Smooth muscle cell (in vitro differentiated cells): ENCODE measurements at regions not wholly inside any gene's neighbourhood (a gene's known extent, or its start where the extent isn't known, plus 50 kb on each side); places are given as distances from the start of the nearest gene placed in this dataset.

Experiments
- DNase-seq: peaks from one replicate; lab custom pipeline; 2025; ENCODE audit not compliant: unreplicated experiment; lab: John Stamatoyannopoulos, UW
- H2AFZ ChIP-seq: fragments of 200-600 bp; sonication (generic); 2 replicates; pipeline ENCODE4 v1.6.0; 2016; ENCODE audit warnings: antibody characterized with exemption, low read depth, mild to moderate bottlenecking
- H3F3A ChIP-seq: fragments of 200-600 bp; sonication (generic); 2 replicates; pipeline ENCODE4 v1.6.0; 2017; ENCODE audit warnings: antibody characterized with exemption, low read depth
- H3K27ac ChIP-seq: fragments of 200-600 bp; sonication (generic); 2 replicates; pipeline ENCODE4 v1.5.1; 2016; ENCODE audit warnings: low read depth, mild to moderate bottlenecking
- H3K27me3 ChIP-seq: fragments of 200-600 bp; sonication (generic); 2 replicates; pipeline ENCODE4 v1.6.1; 2016; ENCODE audit warnings: low read depth, mild to moderate bottlenecking
- H3K36me3 ChIP-seq: fragments of 200-600 bp; sonication (generic); 2 replicates; pipeline ENCODE4 v1.5.1; 2016; ENCODE audit warnings: low read depth
- H3K4me1 ChIP-seq: fragments of 200-600 bp; sonication (generic); 2 replicates; pipeline ENCODE4 v1.5.1; 2016; ENCODE audit warnings: low read depth
- H3K4me2 ChIP-seq: fragments of 200-600 bp; sonication (generic); 2 replicates; pipeline ENCODE4 v1.6.0; 2016; ENCODE audit warnings: mild to moderate bottlenecking
- H3K4me3 ChIP-seq: fragments of 200-600 bp; sonication (generic); 2 replicates; pipeline ENCODE4 v1.5.1; 2016; ENCODE audit warnings: mild to moderate bottlenecking
- H3K79me2 ChIP-seq: fragments of 200-600 bp; sonication (generic); 2 replicates; pipeline ENCODE4 v1.6.0; 2016; ENCODE audit warnings: low read depth, mild to moderate bottlenecking
- H3K9ac ChIP-seq: fragments of 200-600 bp; sonication (generic); 2 replicates; pipeline ENCODE4 v1.6.0; 2016; ENCODE audit warnings: low read depth
- H3K9me3 ChIP-seq: fragments of 200-600 bp; sonication (generic); replicated peaks from 2 replicates; pipeline ENCODE4 v1.5.1; 2016; ENCODE audit warnings: low read depth
- H4K20me1 ChIP-seq: fragments of 200-600 bp; sonication (generic); 2 replicates; pipeline ENCODE4 v1.6.0; 2016; ENCODE audit warnings: low read depth
- CTCF ChIP-seq: fragments of 200-600 bp; sonication (generic); IDR thresholded peaks from 2 replicates; pipeline ENCODE4 v1.5.1; 2017; ENCODE audit warnings: borderline replicate concordance, mild to moderate bottlenecking, antibody characterized with exemption; ENCODE audit not compliant: insufficient read depth, poor library complexity, severe bottlenecking
- WGBS: methylation state at CpG from one replicate; pipeline ENCODE4 v1.1.7; 2016; ENCODE audit warnings: low lambda C conversion rate; 5-methylcytosine and 5-hydroxymethylcytosine counted together

DNA sequence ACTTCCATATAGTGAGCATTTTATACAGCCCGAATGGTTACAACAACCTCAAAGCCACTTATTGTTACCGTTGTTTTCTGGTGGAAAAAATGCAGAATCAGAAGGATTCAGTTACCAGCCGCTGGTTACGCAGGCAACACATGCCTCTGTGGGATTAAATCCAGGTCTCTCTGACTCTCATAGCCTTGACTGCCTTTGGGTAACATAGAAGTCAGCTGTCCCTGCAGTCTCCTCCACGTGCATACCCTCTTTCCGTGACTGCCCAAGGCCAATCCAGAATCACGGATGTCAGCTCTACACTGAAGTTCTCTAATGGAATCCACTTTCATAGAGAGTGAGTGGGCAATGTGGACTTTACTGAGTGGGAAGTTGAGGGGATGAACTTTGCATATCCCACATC lies 189.5 kb upstream of the DNAJC19 start:
- no peaks in the 10 kb centered on the region for H3F3A ChIP-seq
- H4K20me1 ChIP-seq: no peaks in the 10 kb centered on the region
- no peak overlapping the region for H3K27ac ChIP-seq
- H3K79me2 ChIP-seq: no peaks in the 10 kb centered on the region
- no peak for DNase-seq
- no peak overlapping the region for H3K4me2 ChIP-seq
- no peak for TF ChIP-seq CTCF
- no peaks in the 10 kb centered on the region for H3K36me3 ChIP-seq
- H3K4me3 ChIP-seq: no peak overlapping the region
- H2AFZ ChIP-seq: no peak overlapping the region
- H3K9me3 ChIP-seq: no peaks in the 10 kb centered on the region
- 82% methylated on average over 7 of the region's 7 CpGs for WGBS
- peaks cover 29% of the 10 kb centered on the region for H3K4me1 ChIP-seq
- no peak overlapping the region for H3K9ac ChIP-seq
- H3K27me3 ChIP-seq: no peaks in the 10 kb centered on the region

DNA sequence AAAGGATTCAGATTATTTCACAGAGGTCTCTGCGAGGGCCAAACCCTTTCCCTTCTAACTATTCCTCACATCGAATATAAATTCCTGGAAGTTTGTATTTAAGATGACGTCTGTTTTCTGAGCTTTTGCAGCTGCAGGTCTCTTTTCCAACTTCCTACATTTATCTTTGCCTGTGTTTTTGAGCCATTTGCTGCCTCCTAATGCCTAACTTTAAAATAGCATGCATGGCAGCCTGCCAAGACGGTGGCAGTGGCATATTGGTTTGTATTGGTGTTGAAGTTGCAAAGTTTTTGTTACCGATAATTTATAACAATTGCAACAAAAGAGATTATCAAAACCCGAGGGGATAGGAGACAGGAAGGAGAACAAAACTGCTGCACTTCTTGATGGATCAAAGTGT lies 187.1 kb upstream of the DNAJC19 start:
- H3K9me3 ChIP-seq: no peaks in the 10 kb centered on the region
- no peak overlapping the region for H3K4me3 ChIP-seq
- H3K36me3 ChIP-seq: no peaks in the 10 kb centered on the region
- TF ChIP-seq CTCF: peak; percentile 62
- peaks cover 30% of the 10 kb centered on the region for H3K4me1 ChIP-seq
- no peak overlapping the region for H3K27ac ChIP-seq
- DNase-seq: peak; percentile 3
- H3K4me2 ChIP-seq: peak overlapping the region; percentile 73
- no peaks in the 10 kb centered on the region for H4K20me1 ChIP-seq
- no peaks in the 10 kb centered on the region for H3K79me2 ChIP-seq
- 33% methylated on average over 6 of the region's 6 CpGs for WGBS
- no peaks in the 10 kb centered on the region for H3F3A ChIP-seq
- H3K9ac ChIP-seq: no peak overlapping the region
- no peaks in the 10 kb centered on the region for H3K27me3 ChIP-seq
- no peak overlapping the region for H2AFZ ChIP-seq

DNA sequence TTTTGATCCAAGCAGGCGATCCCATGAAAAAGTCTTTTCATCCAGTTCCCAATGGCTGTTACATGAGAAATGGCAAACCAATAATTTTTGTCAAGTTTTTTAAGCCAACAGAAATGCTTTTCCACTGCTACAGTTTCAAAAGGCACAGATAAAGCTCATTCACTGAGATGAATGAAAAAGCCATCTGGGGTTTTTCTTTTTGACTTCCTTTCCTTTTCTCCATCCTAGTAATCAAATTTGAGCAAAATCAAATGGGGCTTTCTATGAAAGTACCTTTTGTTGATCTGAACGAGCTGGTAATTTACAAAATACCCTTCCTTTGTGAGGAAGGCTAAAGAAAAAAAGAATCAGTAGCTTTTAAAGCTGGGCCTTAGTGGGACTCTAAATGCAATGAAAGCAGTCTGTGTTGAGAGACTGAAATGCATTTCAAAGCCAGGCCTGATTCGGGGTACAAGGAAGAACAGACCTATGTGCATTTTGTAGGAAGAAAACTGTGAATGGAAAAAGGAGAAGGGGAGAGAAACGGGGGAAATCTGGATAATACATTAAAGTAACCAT lies 185.2 kb upstream of the DNAJC19 start:
- H3K27me3 ChIP-seq: no peaks in the 10 kb centered on the region
- no peak for DNase-seq
- WGBS: 58% methylated on average over 4 of the region's 4 CpGs
- H3F3A ChIP-seq: no peaks in the 10 kb centered on the region
- H3K4me1 ChIP-seq: peaks cover 30% of the 10 kb centered on the region
- H2AFZ ChIP-seq: no peak overlapping the region
- no peak overlapping the region for H3K4me2 ChIP-seq
- no peaks in the 10 kb centered on the region for H3K36me3 ChIP-seq
- H3K9ac ChIP-seq: no peak overlapping the region
- TF ChIP-seq CTCF: no peak
- no peak overlapping the region for H3K27ac ChIP-seq
- H3K79me2 ChIP-seq: no peaks in the 10 kb centered on the region
- no peaks in the 10 kb centered on the region for H3K9me3 ChIP-seq
- no peak overlapping the region for H3K4me3 ChIP-seq
- H4K20me1 ChIP-seq: no peaks in the 10 kb centered on the region

- TF ChIP-seq CTCF: no peak
- Histone ChIP-seq H3K4me3 (no peak overlapping the region), H3K9ac (no peak overlapping the region), H3K4me1 (peaks cover 30% of the 10 kb centered on the region), H3F3A (no peaks in the 10 kb centered on the region), H3K27me3 (no peaks in the 10 kb centered on the region), H3K27ac (no peak overlapping the region), H3K9me3 (no peaks in the 10 kb centered on the region), H2AFZ (no peak overlapping the region), H4K20me1 (no peaks in the 10 kb centered on the region), H3K79me2 (no peaks in the 10 kb centered on the region), H3K36me3 (no peaks in the 10 kb centered on the region), H3K4me2 (no peak overlapping the region)
- WGBS: 87% methylated on average over 2 of the region's 2 CpGs
- DNase-seq: no peak
These were observed 184.5 kb upstream of the DNAJC19 start for GRCh38 chr3:181174022-181174421.
